Aorta (tissue), 5 donors: ENCODE measurements at regions not wholly inside any gene's neighbourhood (a gene's known extent, or its start where the extent isn't known, plus 50 kb on each side); places are given as distances from the start of the nearest gene placed in this dataset.
"Not testable (repeated sequence)": the region's sequence is repeated elsewhere in the genome, so short reads cannot be mapped to it uniquely, and the experiment has no call there.

Source experiments
- ATAC-seq: fragments of 200-7000 bp; cut with Tn5 transposase; one replicate; pipeline ENCODE4 v1.9.1; 2022; ENCODE audit warnings: moderate library complexity; ENCODE audit not compliant: low FRiP score
- DNase-seq, 2 donors: peaks; one replicate each; pipeline ENCODE4 v3.0.0-alpha.2; 2020
- H3K27ac ChIP-seq, 2 donors: one replicate each; pipeline ENCODE4 v1.5.1; 2013; ENCODE audit warnings: low read length in 2 of 2, mild to moderate bottlenecking in 2 of 2, moderate library complexity in 2 of 2, control low read depth in 1 of 2, inconsistent platforms in 1 of 2, low read depth in 1 of 2
- H3K27me3 ChIP-seq, 2 donors: one replicate each; pipeline ENCODE4 v1.6.1; 2013; ENCODE audit warnings: control low read depth in 1 of 2, low read length in 1 of 2, mild to moderate bottlenecking in 1 of 2, moderate library complexity in 1 of 2; ENCODE audit not compliant: insufficient read depth in 2 of 2, control insufficient read depth in 1 of 2
- H3K36me3 ChIP-seq, 2 donors: one replicate each; pipeline ENCODE4 v1.6.1; 2013; ENCODE audit warnings: control low read depth in 1 of 2, low read length in 1 of 2, mild to moderate bottlenecking in 1 of 2; ENCODE audit not compliant: insufficient read depth in 2 of 2, control insufficient read depth in 1 of 2
- H3K4me1 ChIP-seq, 2 donors: one replicate each; pipeline ENCODE4 v1.6.1; 2013; ENCODE audit warnings: low read length in 2 of 2, control low read depth in 1 of 2, mild to moderate bottlenecking in 1 of 2, moderate library complexity in 1 of 2; ENCODE audit not compliant: insufficient read depth in 2 of 2, control insufficient read depth in 1 of 2
- H3K4me3 ChIP-seq, 2 donors: one replicate each; pipeline ENCODE4 v1.5.1; 2013; ENCODE audit warnings: low read length in 2 of 2, control low read depth in 1 of 2, mild to moderate bottlenecking in 1 of 2
- H3K9me3 ChIP-seq: one replicate; pipeline ENCODE4 v1.6.1; 2013; ENCODE audit warnings: mild to moderate bottlenecking, low read length; ENCODE audit not compliant: control insufficient read depth
- WGBS, 2 donors: extraction: QIAGEN DNeasy Blood & Tissue Kit; methylation state at CpG; one replicate each; pipeline ENCODE4 v1.1.7; 2013; 5-methylcytosine and 5-hydroxymethylcytosine counted together
- intact Hi-C, 2 donors: fragments of 100-400 bp; cut with DNase I; formaldehyde crosslinking; loops; one replicate each; pipeline versions ENCODE4 v1.14.2 to v1.15.0; 2022
- donor health status: healthy with polysubstance abuse.
- donor health status: Bipolar disorder and iron deficiency.
- donor health status: DM: no; HTN: no; CAD: no.
- donor health status: DM: no; HTN: no; CAD: no.
- donor health status: DM: yes; HTN: yes; CAD: no.

DNA sequence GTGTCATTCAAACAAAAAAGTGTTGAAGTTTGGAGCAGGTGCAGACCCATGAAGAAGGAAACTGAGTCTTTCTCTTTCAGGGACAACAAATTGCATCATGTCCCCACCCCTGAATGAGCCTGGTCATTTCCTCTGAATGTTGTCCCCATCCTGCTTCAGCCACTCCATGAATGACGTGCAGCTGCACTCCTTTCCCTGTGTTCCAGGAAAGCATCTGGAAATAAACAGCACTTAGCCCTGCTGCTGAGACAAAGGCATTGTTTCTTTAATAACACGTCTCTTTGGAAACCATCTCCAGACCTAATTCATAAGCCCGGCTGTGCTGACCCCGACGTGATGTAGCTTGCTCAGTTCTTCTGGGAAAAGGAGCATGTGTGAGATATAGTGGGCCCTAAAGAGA lies 682.3 kb downstream of the BRINP1 start:
- no peak overlapping the region for H3K27ac ChIP-seq
- no peak overlapping the region for H3K4me3 ChIP-seq
- H3K27me3 ChIP-seq = no peaks in the 10 kb centered on the region
- no peak for DNase-seq
- H3K4me1 ChIP-seq = no peaks in the 10 kb centered on the region
- no peaks in the 10 kb centered on the region for H3K36me3 ChIP-seq
- no peaks in the 10 kb centered on the region for H3K9me3 ChIP-seq
- intact Hi-C loops = no loop called here
- ATAC-seq = no peak
- 65 to 68% methylated on average over 5 of the region's 5 CpGs for WGBS, 2 donors

DNA sequence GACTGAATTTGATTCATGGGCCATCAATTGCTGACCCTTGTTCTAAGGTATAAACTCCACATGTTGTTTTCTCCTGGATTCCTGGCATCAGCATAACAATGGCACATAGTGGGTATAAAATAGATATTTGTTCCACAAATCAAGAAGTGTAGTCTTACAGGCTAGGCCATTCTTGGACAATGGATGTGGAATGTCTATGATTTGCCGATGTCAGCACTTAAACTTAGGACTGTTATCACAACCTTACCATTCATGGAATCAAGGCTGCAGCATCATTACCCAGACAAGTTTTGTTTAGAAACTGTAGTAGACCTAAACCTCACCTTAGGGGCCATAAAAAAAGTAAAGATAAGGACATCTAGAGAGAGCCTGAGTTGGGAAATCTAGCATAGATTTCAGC lies 680.0 kb downstream of the BRINP1 start:
- H3K9me3 ChIP-seq = no peaks in the 10 kb centered on the region
- no peak overlapping the region for H3K27ac ChIP-seq
- H3K36me3 ChIP-seq = no peaks in the 10 kb centered on the region
- 88 to 89% methylated on average over 1 of the region's 1 CpG for WGBS, 2 donors
- intact Hi-C loops = no loop called here
- ATAC-seq (no peak), DNase-seq (no peak)
- no peaks in the 10 kb centered on the region for H3K27me3 ChIP-seq
- no peaks in the 10 kb centered on the region for H3K4me1 ChIP-seq
- H3K4me3 ChIP-seq = no peak overlapping the region

DNA sequence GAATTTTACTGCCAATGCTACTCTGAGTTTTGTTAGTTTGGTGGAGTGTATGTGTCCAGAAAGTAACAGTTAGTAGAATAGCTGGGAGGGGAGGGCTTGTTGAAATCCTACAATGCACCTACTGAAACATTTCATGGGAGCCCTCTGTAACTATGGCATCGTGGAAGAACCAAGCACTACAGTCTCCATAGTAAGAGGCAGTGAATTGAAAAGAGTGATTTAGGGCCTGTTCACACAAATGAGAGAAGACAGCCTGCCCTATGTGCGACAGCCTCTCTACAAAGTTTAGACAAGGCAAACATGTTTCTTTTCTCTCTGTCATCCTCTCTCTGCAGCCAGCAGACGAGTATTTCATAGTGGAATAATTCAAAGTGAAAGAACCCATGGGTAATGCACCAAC lies 676.6 kb downstream of the BRINP1 start:
- H3K4me3 ChIP-seq = no peak overlapping the region
- DNase-seq = no peak
- no peaks in the 10 kb centered on the region for H3K9me3 ChIP-seq
- intact Hi-C loops = no loop called here
- no peaks in the 10 kb centered on the region for H3K4me1 ChIP-seq
- no peak overlapping the region for H3K27ac ChIP-seq
- H3K27me3 ChIP-seq = peaks cover 0 to 1% of the 10 kb centered on the region in 2 donors
- 44 to 54% methylated on average over 3 of the region's 3 CpGs for WGBS, 2 donors
- no peaks in the 10 kb centered on the region for H3K36me3 ChIP-seq
- no peak for ATAC-seq

DNA sequence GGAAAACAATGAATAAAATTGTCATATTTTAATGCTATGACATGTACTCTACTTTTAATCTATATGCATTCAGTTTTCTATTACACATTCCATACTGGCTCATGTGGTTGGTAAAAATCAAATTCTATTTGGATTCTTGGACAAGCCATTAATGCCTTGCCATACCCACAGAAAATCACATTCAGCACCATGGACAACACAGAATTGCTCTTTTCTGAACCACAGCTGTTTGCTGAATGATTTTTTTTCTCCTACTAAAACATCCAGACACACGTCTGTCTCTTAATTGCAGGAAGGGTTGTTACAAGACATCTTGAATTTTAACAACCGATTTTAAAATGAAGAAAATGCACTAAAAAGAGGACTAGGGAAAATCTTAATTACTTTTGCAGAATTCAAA lies 675.6 kb downstream of the BRINP1 start:
- no peak overlapping the region for H3K27ac ChIP-seq
- H3K36me3 ChIP-seq = no peaks in the 10 kb centered on the region
- H3K4me1 ChIP-seq = no peaks in the 10 kb centered on the region
- DNase-seq (no peak), ATAC-seq (no peak)
- intact Hi-C loops = no loop called here
- 36 to 38% methylated on average over 2 of the region's 2 CpGs for WGBS, 2 donors
- H3K4me3 ChIP-seq = no peak overlapping the region
- peaks cover 0 to 1% of the 10 kb centered on the region in 2 donors for H3K27me3 ChIP-seq
- no peaks in the 10 kb centered on the region for H3K9me3 ChIP-seq

DNA sequence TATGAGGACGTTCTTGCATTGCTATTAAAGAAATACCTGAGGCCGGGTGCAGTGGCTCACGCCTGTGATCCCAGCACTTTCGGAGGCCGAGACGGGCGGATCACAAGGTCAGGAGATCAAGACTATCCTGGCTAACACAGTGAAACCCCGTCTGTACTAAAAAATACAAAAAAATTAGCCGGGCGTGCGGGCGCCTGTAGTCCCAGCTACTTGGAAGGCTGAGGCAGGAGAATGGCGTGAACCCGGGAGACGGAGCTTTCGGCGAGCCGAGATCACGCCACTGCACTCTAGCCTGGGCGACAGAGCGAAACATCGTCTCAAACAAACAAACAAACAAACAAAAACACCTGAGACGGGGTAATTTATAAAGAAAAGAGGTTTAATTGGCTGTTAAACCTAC lies 674.0 kb downstream of the BRINP1 start:
- H3K27me3 ChIP-seq, H3K4me1 ChIP-seq, H3K36me3 ChIP-seq, H3K4me3 ChIP-seq, ATAC-seq, H3K27ac ChIP-seq, intact Hi-C loops, DNase-seq, H3K9me3 ChIP-seq: not testable (repeated sequence)
- 87 to 88% methylated on average over 23 of the region's 23 CpGs for WGBS, 2 donors

DNA sequence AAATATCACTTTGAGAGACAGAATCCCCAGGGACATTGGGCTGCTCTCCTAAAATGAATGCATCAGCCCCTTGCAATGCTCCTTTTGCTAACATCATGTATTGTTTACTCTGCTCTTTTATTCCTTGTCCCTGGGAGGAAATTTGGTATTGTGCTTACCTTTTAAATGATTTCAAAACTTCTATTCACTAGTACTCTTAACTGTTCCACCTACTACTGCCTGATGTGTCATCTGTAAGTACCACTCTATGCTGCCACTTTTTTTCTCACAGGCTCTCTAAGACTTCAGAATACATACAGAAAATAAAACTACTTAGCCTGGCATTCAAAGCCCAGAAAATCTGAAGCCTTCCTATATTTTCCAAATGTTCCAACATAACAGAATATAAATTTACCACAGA lies 667.2 kb downstream of the BRINP1 start:
- Histone ChIP-seq H3K27ac (no peak overlapping the region), H3K4me1 (no peaks in the 10 kb centered on the region), H3K27me3 (no peaks in the 10 kb centered on the region), H3K9me3 (no peaks in the 10 kb centered on the region), H3K4me3 (no peak overlapping the region), H3K36me3 (no peaks in the 10 kb centered on the region)
- no peak for ATAC-seq
- no peak for DNase-seq
- intact Hi-C loops = no loop called here

DNA sequence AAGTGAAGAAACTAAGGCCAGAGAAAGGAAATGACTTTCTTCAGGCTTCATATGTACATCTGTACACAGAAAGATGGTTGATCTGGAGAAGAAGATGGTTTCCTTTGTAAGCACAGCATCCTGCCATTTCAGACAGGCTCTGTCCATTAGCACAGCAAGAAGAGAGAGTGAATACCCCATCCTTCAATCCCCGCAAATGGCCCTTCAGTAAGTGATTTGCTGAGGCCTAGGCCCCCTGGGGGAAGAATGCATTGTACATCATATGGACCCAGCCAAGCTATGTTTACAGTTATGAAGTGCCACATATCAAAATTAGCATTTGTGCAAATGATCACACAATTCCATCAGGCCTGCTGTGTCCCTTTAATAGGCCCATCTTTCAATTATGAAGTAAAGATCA lies 657.4 kb downstream of the BRINP1 start:
- Histone ChIP-seq H3K36me3 (no peaks in the 10 kb centered on the region), H3K4me1 (no peaks in the 10 kb centered on the region), H3K27ac (no peak overlapping the region), H3K27me3 (no peaks in the 10 kb centered on the region), H3K9me3 (no peaks in the 10 kb centered on the region), H3K4me3 (no peak overlapping the region)
- intact Hi-C loops = loop anchor here in 1 of 2 donors (10.0 kb wide), 1 partner anchor 57 kb away; no protein-coding TSS in a partner anchor
- WGBS, 2 donors = 68 to 84% methylated on average over 1 of the region's 1 CpG
- no peak for ATAC-seq
- DNase-seq = no peak

DNA sequence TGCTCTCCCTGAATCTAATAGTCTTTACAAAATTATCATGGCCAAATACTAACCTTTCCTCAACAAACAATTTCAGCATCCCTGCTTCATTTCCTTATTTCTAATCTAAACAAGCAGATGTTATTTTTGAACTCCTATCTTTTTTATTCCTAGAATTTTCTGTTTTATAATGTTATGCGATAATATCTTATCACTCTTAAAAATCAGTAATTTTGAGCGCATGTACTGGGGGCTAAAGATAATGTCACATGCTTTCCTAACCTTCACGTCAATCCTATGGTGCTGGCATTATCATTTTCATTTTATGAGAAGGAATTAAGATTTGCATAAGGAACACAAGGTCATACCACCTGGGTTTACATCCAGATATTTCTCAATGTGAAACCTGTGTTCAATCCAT lies 648.0 kb downstream of the BRINP1 start:
- DNase-seq = no peak
- Histone ChIP-seq H3K27ac (no peak overlapping the region), H3K9me3 (no peaks in the 10 kb centered on the region), H3K4me1 (peaks cover 0 to 1% of the 10 kb centered on the region in 2 donors), H3K4me3 (no peak overlapping the region), H3K36me3 (no peaks in the 10 kb centered on the region), H3K27me3 (no peaks in the 10 kb centered on the region)
- ATAC-seq = no peak
- intact Hi-C loops = no loop called here
- 46 to 49% methylated on average over 3 of the region's 3 CpGs for WGBS, 2 donors

DNA sequence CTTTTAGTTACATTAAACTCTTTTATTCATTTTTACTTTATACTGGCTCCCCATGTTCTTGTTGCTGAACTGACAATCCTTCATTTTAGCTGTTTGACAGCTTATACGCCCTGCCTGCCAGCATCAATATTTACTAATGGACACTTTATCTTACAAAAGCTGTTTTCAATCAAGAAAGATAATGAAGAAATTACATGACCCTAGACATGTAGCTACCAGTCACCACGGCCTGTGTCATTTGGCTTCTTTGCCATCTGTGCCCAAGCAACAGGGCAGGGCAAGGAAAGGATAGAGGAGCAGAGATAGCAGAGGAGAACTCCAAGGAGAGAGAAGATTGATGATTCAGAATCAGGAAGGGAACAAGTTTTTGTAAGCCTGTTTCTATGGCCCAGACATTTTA lies 647.3 kb downstream of the BRINP1 start:
- Histone ChIP-seq H3K4me1 (peaks cover 0 to 1% of the 10 kb centered on the region in 2 donors), H3K9me3 (no peaks in the 10 kb centered on the region), H3K27ac (no peak overlapping the region), H3K4me3 (no peak overlapping the region), H3K36me3 (no peaks in the 10 kb centered on the region), H3K27me3 (no peaks in the 10 kb centered on the region)
- no peak for DNase-seq
- WGBS, 2 donors = 6 to 8% methylated on average over 2 of the region's 2 CpGs
- no peak for ATAC-seq
- intact Hi-C loops = no loop called here
